ENCODE measurements at regions not wholly inside any gene's neighbourhood (a gene's known extent, or its start where the extent isn't known, plus 50 kb on each side); places are given as distances from the start of the nearest gene placed in this dataset.

DNA sequence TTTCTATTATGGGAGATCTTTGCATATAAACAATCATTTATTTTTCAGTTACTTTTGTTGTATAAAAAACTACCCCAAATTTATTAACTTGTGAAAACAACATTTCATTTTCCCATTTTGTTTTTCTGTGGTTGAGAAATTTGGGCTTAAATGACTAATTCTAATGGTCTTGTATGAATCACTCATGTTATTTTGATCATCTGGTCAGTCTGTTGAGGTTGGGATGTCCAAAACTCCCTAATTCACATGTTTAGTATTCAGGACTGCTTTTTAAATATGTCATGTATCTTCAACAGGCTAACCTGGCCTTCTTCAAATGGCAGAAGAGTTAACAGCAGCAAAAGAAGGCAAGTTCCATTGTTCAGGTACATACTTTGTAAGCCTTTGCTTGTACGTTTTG lies 788.1 kb downstream of the TRIB2 start:
- POLR2A ChIA-PET = no interaction called here
- no peak for TF ChIP-seq L3MBTL2 (conservative IDR thresholded peaks at IDR 0.05)
- TF ChIP-seq FOXA1 (IDR thresholded peaks at IDR 0.05) = no peak
- TF ChIP-seq CTBP1 (IDR thresholded peaks at IDR 0.05; ENCODE audit: borderline replicate concordance) = no peak
- TF ChIP-seq LEF1 (IDR thresholded peaks at IDR 0.05; ENCODE audit: borderline replicate concordance) = no peak
- TF ChIP-seq SUZ12 (IDR thresholded peaks at IDR 0.05) = no peak
- no peak for TF ChIP-seq FOXK2 (IDR thresholded peaks at IDR 0.05)
- TF ChIP-seq ELF4 (IDR thresholded peaks at IDR 0.05) = no peak
- no peak for TF ChIP-seq BHLHE40 (IDR thresholded peaks at IDR 0.05; ENCODE audit: borderline replicate concordance)
- TF ChIP-seq, protein P1, sequence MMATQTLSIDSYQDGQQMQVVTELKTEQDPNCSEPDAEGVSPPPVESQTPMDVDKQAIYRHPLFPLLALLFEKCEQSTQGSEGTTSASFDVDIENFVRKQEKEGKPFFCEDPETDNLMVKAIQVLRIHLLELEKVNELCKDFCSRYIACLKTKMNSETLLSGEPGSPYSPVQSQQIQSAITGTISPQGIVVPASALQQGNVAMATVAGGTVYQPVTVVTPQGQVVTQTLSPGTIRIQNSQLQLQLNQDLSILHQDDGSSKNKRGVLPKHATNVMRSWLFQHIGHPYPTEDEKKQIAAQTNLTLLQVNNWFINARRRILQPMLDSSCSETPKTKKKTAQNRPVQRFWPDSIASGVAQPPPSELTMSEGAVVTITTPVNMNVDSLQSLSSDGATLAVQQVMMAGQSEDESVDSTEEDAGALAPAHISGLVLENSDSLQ (IDR thresholded peaks at IDR 0.05) = no peak
- TF ChIP-seq ZNF384 (IDR thresholded peaks at IDR 0.05) = no peak
- no peak for TF ChIP-seq SP1 (IDR thresholded peaks at IDR 0.05)
- no peak for TF ChIP-seq FOXM1 (IDR thresholded peaks at IDR 0.05; ENCODE audit: borderline replicate concordance)
- no peak for TF ChIP-seq NFRKB (IDR thresholded peaks at IDR 0.05)
- no peak for DNase-seq (ENCODE audit: extremely low spot score)
- CTCF ChIA-PET = no interaction called here

DNA sequence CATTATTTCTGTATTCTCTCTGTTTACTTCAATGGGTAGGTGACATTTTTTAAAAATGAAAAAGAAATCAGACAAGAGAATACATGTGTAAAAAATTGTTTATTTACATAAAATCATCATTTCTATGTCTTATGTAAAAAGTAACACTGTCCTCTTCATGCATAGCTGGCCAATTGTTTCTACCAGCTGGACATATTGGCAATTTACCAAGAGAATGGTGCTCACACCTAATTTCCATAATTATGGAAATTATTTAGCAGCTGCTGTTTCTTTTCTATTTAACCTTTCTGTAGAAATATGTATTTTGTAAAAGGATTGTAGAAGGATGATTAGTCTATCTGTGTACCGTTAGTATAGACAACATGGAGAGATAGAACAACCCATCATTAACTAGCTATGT lies 791.9 kb downstream of the TRIB2 start:
- no peak for DNase-seq (ENCODE audit: extremely low spot score)
- TF ChIP-seq ELF4 (IDR thresholded peaks at IDR 0.05) = no peak
- TF ChIP-seq HDGF (IDR thresholded peaks at IDR 0.05; ENCODE audit: borderline replicate concordance) = no peak
- TF ChIP-seq TARDBP (IDR thresholded peaks at IDR 0.05) = no peak
- no peak for TF ChIP-seq FOXK2 (IDR thresholded peaks at IDR 0.05)
- no peak for TF ChIP-seq FOXM1 (IDR thresholded peaks at IDR 0.05; ENCODE audit: borderline replicate concordance)
- TF ChIP-seq, protein P1 (IDR thresholded peaks at IDR 0.05) = no peak
- no peak for TF ChIP-seq ZNF384 (IDR thresholded peaks at IDR 0.05)
- no peak for TF ChIP-seq ARNT (IDR thresholded peaks at IDR 0.05)
- TF ChIP-seq LEF1 (IDR thresholded peaks at IDR 0.05; ENCODE audit: borderline replicate concordance) = no peak
- no peak for TF ChIP-seq CTBP1 (IDR thresholded peaks at IDR 0.05; ENCODE audit: borderline replicate concordance)
- no peak for TF ChIP-seq NFRKB (IDR thresholded peaks at IDR 0.05)
- TF ChIP-seq BHLHE40 (IDR thresholded peaks at IDR 0.05; ENCODE audit: borderline replicate concordance) = no peak
- TF ChIP-seq FOXA1 (IDR thresholded peaks at IDR 0.05) = no peak
- TF ChIP-seq SP1 (IDR thresholded peaks at IDR 0.05) = no peak
- TF ChIP-seq SUZ12 (IDR thresholded peaks at IDR 0.05) = no peak
- TF ChIP-seq L3MBTL2 (conservative IDR thresholded peaks at IDR 0.05) = no peak
- ChIA-PET POLR2A (no interaction called here), CTCF (no interaction called here)

DNA sequence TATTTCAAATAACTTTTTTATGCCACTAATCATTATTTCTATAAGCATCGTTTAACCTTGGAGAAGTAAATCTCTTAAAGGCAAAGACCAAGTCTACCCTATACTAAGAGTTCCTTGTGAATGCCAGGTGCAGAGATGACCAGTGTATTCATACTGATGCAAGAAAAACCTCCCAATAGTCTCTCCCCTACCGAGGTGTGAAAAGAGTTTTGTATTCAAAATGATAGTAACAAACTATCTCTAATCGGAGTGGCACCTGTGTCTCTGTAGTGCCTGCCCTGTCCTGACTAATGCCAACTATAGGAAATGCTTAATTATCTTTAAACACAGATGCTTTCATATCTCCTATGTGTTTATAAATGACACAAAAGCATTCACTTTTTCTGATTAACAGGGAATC lies 798.5 kb downstream of the TRIB2 start:
- CTCF ChIA-PET = no interaction called here
- POLR2A ChIA-PET = no interaction called here
- DNase-seq (ENCODE audit: extremely low spot score) = no peak
- TF ChIP-seq CTBP1 (IDR thresholded peaks at IDR 0.05; ENCODE audit: borderline replicate concordance) = no peak
- TF ChIP-seq FOXK2 (IDR thresholded peaks at IDR 0.05) = no peak
- no peak for TF ChIP-seq BHLHE40 (IDR thresholded peaks at IDR 0.05; ENCODE audit: borderline replicate concordance)
- no peak for TF ChIP-seq HDGF (IDR thresholded peaks at IDR 0.05; ENCODE audit: borderline replicate concordance)
- TF ChIP-seq SP1 (IDR thresholded peaks at IDR 0.05) = no peak
- TF ChIP-seq LEF1 (IDR thresholded peaks at IDR 0.05; ENCODE audit: borderline replicate concordance) = no peak
- no peak for TF ChIP-seq FOXM1 (IDR thresholded peaks at IDR 0.05; ENCODE audit: borderline replicate concordance)
- no peak for TF ChIP-seq NFRKB (IDR thresholded peaks at IDR 0.05)
- TF ChIP-seq, protein P1 (IDR thresholded peaks at IDR 0.05) = no peak
- no peak for TF ChIP-seq L3MBTL2 (conservative IDR thresholded peaks at IDR 0.05)
- TF ChIP-seq TARDBP (IDR thresholded peaks at IDR 0.05) = no peak
- no peak for TF ChIP-seq ELF4 (IDR thresholded peaks at IDR 0.05)
- no peak for TF ChIP-seq SUZ12 (IDR thresholded peaks at IDR 0.05)
- TF ChIP-seq FOXA1 (IDR thresholded peaks at IDR 0.05) = no peak
- TF ChIP-seq ARNT (IDR thresholded peaks at IDR 0.05) = no peak

DNA sequence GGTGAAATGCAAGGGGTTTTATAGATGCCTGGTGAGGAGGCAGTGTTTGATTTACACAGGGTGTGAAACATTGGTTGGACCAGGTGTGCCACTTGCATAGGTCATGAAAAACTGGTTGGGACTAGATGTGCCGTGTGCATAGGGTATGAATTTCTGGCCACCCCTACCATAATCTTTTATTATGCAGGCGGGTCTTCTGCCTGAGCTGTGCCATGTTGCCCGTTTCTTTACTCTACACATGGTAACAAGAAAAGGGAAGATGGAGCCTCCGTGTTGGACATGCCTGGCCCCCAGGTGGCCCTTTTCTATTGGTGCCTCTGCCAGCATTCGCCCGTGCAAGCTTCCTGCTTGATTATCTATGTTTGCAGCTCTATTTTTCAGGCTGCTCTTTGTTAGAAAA lies 805.4 kb downstream of the TRIB2 start:
- TF ChIP-seq LEF1 (IDR thresholded peaks at IDR 0.05; ENCODE audit: borderline replicate concordance) (no peak), ELF4 (IDR thresholded peaks at IDR 0.05) (no peak), ARNT (IDR thresholded peaks at IDR 0.05) (no peak), FOXM1 (IDR thresholded peaks at IDR 0.05; ENCODE audit: borderline replicate concordance) (no peak), TARDBP (IDR thresholded peaks at IDR 0.05) (no peak), ZNF384 (IDR thresholded peaks at IDR 0.05) (no peak), NFRKB (IDR thresholded peaks at IDR 0.05) (no peak), L3MBTL2 (conservative IDR thresholded peaks at IDR 0.05) (no peak), BHLHE40 (IDR thresholded peaks at IDR 0.05; ENCODE audit: borderline replicate concordance) (no peak), CTBP1 (IDR thresholded peaks at IDR 0.05; ENCODE audit: borderline replicate concordance) (no peak), FOXA1 (IDR thresholded peaks at IDR 0.05) (no peak), HDGF (IDR thresholded peaks at IDR 0.05; ENCODE audit: borderline replicate concordance) (no peak), FOXK2 (IDR thresholded peaks at IDR 0.05) (no peak), SP1 (IDR thresholded peaks at IDR 0.05) (no peak), SUZ12 (IDR thresholded peaks at IDR 0.05) (no peak)
- TF ChIP-seq, protein P1 (IDR thresholded peaks at IDR 0.05) = no peak
- CTCF ChIA-PET = no interaction called here
- DNase-seq (ENCODE audit: extremely low spot score) = no peak
- POLR2A ChIA-PET = interaction anchor here (1.3 kb wide), 1 partner anchor 11 kb away, joined by 3 read pairs; no protein-coding TSS in a partner anchor

DNA sequence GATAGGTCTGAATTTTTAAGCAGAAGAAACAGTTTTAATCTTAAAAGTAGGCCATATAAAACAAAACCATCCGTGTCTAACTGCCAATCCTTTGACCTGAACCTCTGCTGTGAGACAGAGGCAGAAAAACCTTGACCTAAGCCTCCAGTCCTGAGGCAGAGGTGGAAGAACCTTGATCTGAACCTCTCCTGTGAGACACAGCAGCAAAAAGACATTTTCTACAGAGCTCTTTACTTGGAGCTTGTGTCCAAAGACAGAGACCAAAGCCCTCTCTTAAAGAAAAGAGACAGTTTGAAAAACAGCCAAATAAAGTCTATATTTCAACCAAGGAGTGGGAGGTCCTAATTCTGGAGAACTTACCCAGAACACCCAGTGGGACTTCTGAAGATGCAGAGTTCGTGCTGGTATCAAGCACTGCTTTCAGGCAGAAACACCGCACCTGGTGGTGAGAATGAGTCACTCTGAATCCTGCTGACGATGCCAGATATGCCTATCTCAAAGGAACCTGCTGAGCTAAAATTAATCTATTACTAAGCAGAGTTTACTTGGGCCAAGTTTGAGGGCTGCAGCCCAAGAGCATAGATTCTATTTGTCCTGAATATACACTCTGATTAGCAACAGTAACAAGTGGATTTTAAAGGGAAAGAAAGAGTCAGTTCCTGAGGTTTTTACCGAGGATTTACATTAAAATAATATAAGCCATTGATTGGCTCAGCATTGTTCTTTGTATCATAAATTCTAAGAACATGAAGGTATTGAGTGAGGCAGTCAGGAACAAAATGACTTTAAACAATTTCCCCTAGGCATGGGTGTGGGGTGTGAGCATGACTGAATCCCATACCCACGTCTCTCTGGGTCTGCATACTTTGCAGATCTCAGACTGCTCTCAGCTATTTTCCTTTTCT lies 806.4 kb downstream of the TRIB2 start:
- DNase-seq (ENCODE audit: extremely low spot score) = no peak
- TF ChIP-seq LEF1 (IDR thresholded peaks at IDR 0.05; ENCODE audit: borderline replicate concordance) (no peak), FOXM1 (IDR thresholded peaks at IDR 0.05; ENCODE audit: borderline replicate concordance) (no peak), FOXK2 (IDR thresholded peaks at IDR 0.05) (no peak), L3MBTL2 (conservative IDR thresholded peaks at IDR 0.05) (no peak), SP1 (IDR thresholded peaks at IDR 0.05) (no peak)
- ChIA-PET CTCF (interaction anchor here (0.6 kb wide), 1 partner anchor 1162 kb away, joined by 3 read pairs; no protein-coding TSS in a partner anchor), POLR2A (interaction anchor here (1.3 kb wide), 1 partner anchor 10 kb away, joined by 3 read pairs; no protein-coding TSS in a partner anchor)

Data from HEK293T (cell line).